IMR-90 (cell line): ENCODE measurements at regions not wholly inside any gene's neighbourhood (a gene's known extent, or its start where the extent isn't known, plus 50 kb on each side); places are given as distances from the start of the nearest gene placed in this dataset.

Source experiments
- ATAC-seq: fragments of 200-7000 bp; cut with Tn5 transposase; 2 replicates; pipeline ENCODE4 v1.9.1; 2020; ENCODE audit warnings: low read depth, mild to moderate bottlenecking, moderate library complexity
- BruUV-seq: library from RNA; stranded (reverse); fragments of 400-500 nt; replicated peaks from 2 replicates; lab custom pipeline; 2021; lab: Mats Ljungman, UMichigan
- CTCF ChIA-PET: fragments of 300-600 bp; formaldehyde crosslinking; extraction: SDS; loops from one replicate; lab custom pipeline; 2021; ENCODE audit warnings: antibody characterized with exemption; lab: Yijun Ruan, JAX
- POLR2A ChIA-PET: fragments of 300-600 bp; sonication (Branson Sonifier 250); formaldehyde crosslinking; loops from one replicate; lab custom pipeline; 2022; ENCODE audit warnings: antibody characterized with exemption; ENCODE audit not compliant: unreplicated experiment; lab: Charles Lee
- DNase-seq: peaks from one replicate; pipeline ENCODE4 v3.0.0; 2013
- H2AFZ ChIP-seq: replicated peaks from 2 replicates; pipeline ENCODE3; 2013; ENCODE audit warnings: low read length, mild to moderate bottlenecking; ENCODE audit not compliant: poor library complexity
- H2AK5ac ChIP-seq: 2 replicates; pipeline ENCODE4 v1.6.1; 2013; ENCODE audit warnings: low read depth, low read length, inconsistent platforms
- H2AK9ac ChIP-seq: replicated peaks from 2 replicates; pipeline ENCODE3; 2013; ENCODE audit warnings: mild to moderate bottlenecking, low read depth, low read length, moderate library complexity; ENCODE audit not compliant: poor library complexity
- H2BK120ac ChIP-seq: 2 replicates; pipeline ENCODE4 v1.6.1; 2013; ENCODE audit warnings: low read depth, low read length, inconsistent platforms
- H2BK15ac ChIP-seq: 3 replicates; pipeline ENCODE4 v1.6.1; 2013; ENCODE audit warnings: low read depth, low read length, inconsistent platforms
- H2BK20ac ChIP-seq: 2 replicates; pipeline ENCODE4 v1.6.1; 2013; ENCODE audit warnings: low read depth, mild to moderate bottlenecking, inconsistent platforms, low read length, moderate library complexity
- H2BK5ac ChIP-seq: 2 replicates; pipeline ENCODE4 v1.6.1; 2013; ENCODE audit warnings: mild to moderate bottlenecking, low read depth, low read length, inconsistent platforms; ENCODE audit not compliant: poor library complexity, severe bottlenecking
- H3K14ac ChIP-seq: replicated peaks from 2 replicates; pipeline ENCODE4 v1.6.1; 2013; ENCODE audit warnings: low read depth, low read length, inconsistent platforms
- H3K18ac ChIP-seq: 2 replicates; pipeline ENCODE4 v1.6.1; 2013; ENCODE audit warnings: low read depth, low read length, control low read depth
- H3K23ac ChIP-seq: 2 replicates; pipeline ENCODE4 v1.6.1; 2013; ENCODE audit warnings: low read depth, low read length, inconsistent platforms
- H3K27ac ChIP-seq: 2 replicates; pipeline ENCODE4 v1.5.1; 2013; ENCODE audit warnings: mild to moderate bottlenecking, control low read depth, low read length; ENCODE audit not compliant: insufficient read depth
- H3K27me3 ChIP-seq: 2 replicates; pipeline ENCODE4 v1.6.1; 2013; ENCODE audit warnings: low read length; ENCODE audit not compliant: control insufficient read depth, insufficient read depth
- H3K36me3 ChIP-seq: 2 replicates; pipeline ENCODE4 v1.6.1; 2013; ENCODE audit warnings: low read length, mixed read lengths; ENCODE audit not compliant: control insufficient read depth, insufficient read depth
- H3K4ac ChIP-seq: 2 replicates; pipeline ENCODE4 v1.6.1; 2013; ENCODE audit warnings: low read depth, low read length, inconsistent platforms
- H3K4me1 ChIP-seq: 2 replicates; pipeline ENCODE4 v1.6.1; 2013; ENCODE audit warnings: low read length, mixed read lengths; ENCODE audit not compliant: control insufficient read depth, insufficient read depth
- H3K4me2 ChIP-seq: 2 replicates; pipeline ENCODE4 v1.6.1; 2013; ENCODE audit warnings: low read depth, mild to moderate bottlenecking, control low read depth, low read length, moderate library complexity
- H3K4me3 ChIP-seq: 2 replicates; pipeline ENCODE4 v1.5.1; 2013; ENCODE audit warnings: low read depth, mild to moderate bottlenecking, control low read depth, low read length, moderate library complexity; ENCODE audit not compliant: insufficient read depth
- H3K56ac ChIP-seq: 2 replicates; pipeline ENCODE4 v1.6.1; 2013; ENCODE audit warnings: low read length, inconsistent platforms; ENCODE audit not compliant: insufficient read depth; ENCODE audit errors: extremely low read depth
- H3K79me1 ChIP-seq, 2 experiments: 2 replicates each; pipeline ENCODE4 v1.6.1; 2013; ENCODE audit warnings: low read length in 2 of 2, inconsistent platforms in 1 of 2, low read depth in 1 of 2
- H3K9ac ChIP-seq: 2 replicates; pipeline ENCODE4 v1.6.1; 2013; ENCODE audit warnings: low read depth, low read length, control low read depth
- H3K9me1 ChIP-seq: 2 replicates; pipeline ENCODE4 v1.6.1; 2013; ENCODE audit warnings: low read length, inconsistent platforms; ENCODE audit not compliant: insufficient read depth
- H3K9me3 ChIP-seq: 2 replicates; pipeline ENCODE4 v1.6.1; 2013; ENCODE audit warnings: low read length; ENCODE audit not compliant: control insufficient read depth, insufficient read depth
- H4K20me1 ChIP-seq: 2 replicates; pipeline ENCODE4 v1.6.1; 2013; ENCODE audit warnings: low read length, inconsistent platforms; ENCODE audit not compliant: insufficient read depth
- H4K5ac ChIP-seq: 2 replicates; pipeline ENCODE4 v1.6.1; 2013; ENCODE audit warnings: mild to moderate bottlenecking, low read depth, low read length, control low read depth
- H4K8ac ChIP-seq, 2 experiments: 2 replicates each; pipeline ENCODE4 v1.6.1; 2013; ENCODE audit warnings: low read depth in 2 of 2, low read length in 2 of 2, control low read depth in 1 of 2, inconsistent platforms in 1 of 2
- H4K91ac ChIP-seq: 2 replicates; pipeline ENCODE4 v1.6.1; 2013; ENCODE audit warnings: low read depth, low read length, inconsistent platforms; ENCODE audit not compliant: insufficient read depth
- MAFK ChIP-seq: IDR thresholded peaks from 2 replicates; pipeline ENCODE4 v1.6.1; 2012; ENCODE audit warnings: low read depth, low read length, improper control_type of control experiment
- RAD21 ChIP-seq: IDR thresholded peaks from 2 replicates; pipeline ENCODE4 v1.6.1; 2012; ENCODE audit warnings: low read length, improper control_type of control experiment
- WGBS, 2 experiments: methylation state at CpG; one replicate each; pipeline versions ENCODE4 v1.1.5 to v1.1.7; 2013; ENCODE audit warnings: missing lambda C conversion rate in 2 of 2; ENCODE audit not compliant: insufficient read length in 1 of 2; ENCODE audit errors: extremely low coverage in 2 of 2; 5-methylcytosine and 5-hydroxymethylcytosine counted together
- dilution Hi-C: fragments of 300-500 bp; cut with HindIII; formaldehyde crosslinking; loops from one replicate; pipeline ENCODE4 v1.14.3; 2018; ENCODE audit warnings: low sequenced_read_pairs; ENCODE audit not compliant: unreplicated experiment
- in situ Hi-C: fragments of 300-500 bp; cut with MboI; formaldehyde crosslinking; loops from 3 replicates; pipeline ENCODE4 v1.14.3; 2019; ENCODE audit warnings: low sequenced_read_pairs, inconsistent platforms, mixed read lengths
- intact Hi-C: fragments of 100-400 bp; cut with micrococcal nuclease; formaldehyde crosslinking; loops from 2 replicates; pipeline ENCODE4 v1.10.0; 2022

DNA sequence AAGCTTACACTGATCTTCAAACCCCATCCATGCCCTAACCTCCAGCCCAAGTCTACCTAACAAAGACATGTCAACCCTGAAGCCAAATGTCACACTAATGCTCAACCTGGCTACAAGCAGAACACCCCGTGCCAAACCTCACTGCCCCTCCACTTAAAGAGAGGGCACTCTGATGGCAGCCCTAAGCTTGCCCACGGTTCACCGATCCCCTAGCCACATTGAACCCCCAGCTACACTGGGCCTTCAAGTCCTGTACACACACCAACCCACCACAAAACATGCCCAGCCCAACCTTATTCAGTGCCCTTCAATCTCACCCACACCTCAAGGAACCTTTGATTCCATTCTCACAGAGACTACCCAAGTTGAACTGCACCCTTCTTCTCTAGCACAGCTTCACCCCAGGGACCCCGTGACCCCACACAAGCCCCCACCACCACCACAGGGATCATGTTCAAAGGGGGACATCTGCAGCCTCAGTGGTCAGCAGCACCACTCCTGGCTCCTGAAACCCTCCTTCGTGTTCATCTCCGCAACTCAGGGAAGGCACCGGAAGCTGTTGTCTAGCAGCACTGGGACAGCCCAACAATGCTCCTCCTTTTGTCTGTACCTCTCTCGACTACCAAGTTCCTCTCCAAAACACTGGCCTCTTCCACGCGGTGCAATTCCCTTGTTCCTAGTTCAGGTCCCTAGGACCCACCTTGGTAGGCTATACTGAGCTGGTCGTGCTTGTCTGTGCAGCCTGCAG is 218.8 kb downstream of the CYP26B1 start:
- no peak overlapping the region for H4K8ac ChIP-seq
- no peak for ATAC-seq
- no TSS peak for BruUV-seq
- no peak overlapping the region for H3K9ac ChIP-seq
- H4K20me1 ChIP-seq = no peaks in the 10 kb centered on the region; the same call in 1 of the 2 replicates
- H3K36me3 ChIP-seq = no peaks in the 10 kb centered on the region
- intact Hi-C loops (loop anchor here (5.0 kb wide), 1 partner anchor 818 kb away; no protein-coding TSS in a partner anchor), in situ Hi-C loops (loop anchor here (10.0 kb wide), 3 partner anchors 226 to 816 kb away; no protein-coding TSS in a partner anchor), dilution Hi-C loops (no loop called here)
- H3K4me3 ChIP-seq = no peak overlapping the region
- no peaks in the 10 kb centered on the region for H3K79me1 ChIP-seq
- H4K91ac ChIP-seq = no peak overlapping the region
- no peak overlapping the region for H2AFZ ChIP-seq
- H3K9me3 ChIP-seq = no peaks in the 10 kb centered on the region
- H3K27ac ChIP-seq = no peak overlapping the region
- H4K5ac ChIP-seq = no peak overlapping the region
- H3K4me2 ChIP-seq = no peak overlapping the region
- ChIA-PET POLR2A (no interaction called here), CTCF (no interaction called here)
- no peak for TF ChIP-seq MAFK
- TF ChIP-seq RAD21 = no peak
- H3K27me3 ChIP-seq = peaks cover 10% of the 10 kb centered on the region
- H2BK120ac ChIP-seq = no peak overlapping the region
- H2AK5ac ChIP-seq = no peak overlapping the region
- WGBS, 2 experiments = no CpG with 5 or more reads among the region's 11 CpGs
- H2BK20ac ChIP-seq = no peak overlapping the region
- no peaks in the 10 kb centered on the region; the same call in 1 of the 2 replicates for H3K9me1 ChIP-seq
- H3K23ac ChIP-seq = no peak overlapping the region; the same call in 1 of the 2 replicates
- H2BK15ac ChIP-seq = no peak overlapping the region
- H3K14ac ChIP-seq = no peak overlapping the region
- DNase-seq = no peak
- no peaks in the 10 kb centered on the region for H3K4me1 ChIP-seq
- H3K56ac ChIP-seq = no peak overlapping the region
- no peak overlapping the region for H2BK5ac ChIP-seq
- no peak overlapping the region for H3K4ac ChIP-seq
- no peak overlapping the region for H3K18ac ChIP-seq
- no peak overlapping the region for H2AK9ac ChIP-seq
